ENCODE measurements at regions not wholly inside any gene's neighbourhood (a gene's known extent, or its start where the extent isn't known, plus 50 kb on each side); places are given as distances from the start of the nearest gene placed in this dataset.

DNA sequence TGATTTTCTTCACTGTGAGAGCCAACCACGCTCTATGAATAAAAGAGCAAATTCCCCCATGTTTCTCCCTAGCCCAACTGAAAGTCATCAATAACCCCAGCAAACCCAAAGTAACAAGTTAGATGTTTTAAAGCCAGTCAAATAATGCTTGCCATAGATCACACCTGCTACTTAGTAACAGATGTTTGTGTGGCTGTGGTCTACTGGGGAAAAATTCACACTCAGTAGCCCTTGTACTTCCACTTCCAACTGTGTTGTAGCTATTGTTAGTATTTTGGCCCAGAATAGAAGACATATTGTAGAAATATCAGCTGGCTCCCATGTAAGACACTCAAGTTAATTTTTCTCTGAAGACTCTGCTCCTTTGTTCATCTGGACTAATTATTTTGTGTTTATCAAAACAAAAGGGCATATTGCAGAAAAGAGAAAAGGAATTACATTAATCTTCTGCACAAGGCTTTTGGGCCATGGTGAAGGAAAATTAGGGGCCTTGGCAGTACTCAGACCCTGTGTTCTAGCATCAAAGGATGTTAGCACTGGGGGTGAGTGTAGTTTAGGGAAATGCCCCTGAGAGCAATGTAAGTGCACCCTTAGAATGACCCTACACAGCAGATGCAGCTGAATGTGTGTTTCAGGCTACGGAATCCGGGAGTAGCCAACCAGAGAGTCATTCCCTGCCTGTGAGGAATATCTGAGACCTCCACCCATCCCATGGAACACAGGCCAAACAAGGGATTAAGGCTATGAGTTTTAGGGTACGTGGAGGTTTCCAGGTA, 521.9 kb downstream of the EPHA4 start:
- H3K4me1 ChIP-seq (ENCODE audit: insufficient read depth, low read length): no peaks in the 10 kb centered on the region
- Mint-ChIP-seq H3K27me3 (ENCODE audit: low read depth) (no peaks in the 10 kb centered on the region), H3K36me3 (ENCODE audit: insufficient read depth in 1 of 3, low read depth in 3 of 3) (no peaks in the 10 kb centered on the region), H3K9me3 (no peaks in the 10 kb centered on the region), H3K27ac (no peak overlapping the region), H3K4me1 (no peaks in the 10 kb centered on the region), H3K4me3 (no peak overlapping the region)
- no peak overlapping the region for H2BK120ac ChIP-seq (ENCODE audit: low read depth, low read length, poor library complexity, severe bottlenecking)
- no CpG with 5 or more reads among the region's 4 CpGs for WGBS (ENCODE audit: extremely low coverage, insufficient read length, low lambda C conversion rate)
- no peaks in the 10 kb centered on the region for H4K20me1 ChIP-seq (ENCODE audit: control insufficient read depth, insufficient read depth, insufficient read length)
- no peak overlapping the region for H4K8ac ChIP-seq (replicated peaks; ENCODE audit: insufficient read length, low read depth, low read length)
- H2AFZ ChIP-seq (ENCODE audit: low read length): no peak overlapping the region
- H3K9ac ChIP-seq (ENCODE audit: extremely low read depth, insufficient read length, low read length): no peak overlapping the region
- no peaks in the 10 kb centered on the region for H3K9me3 ChIP-seq (ENCODE audit: control insufficient read depth, low read depth, low read length)
- H3K23ac ChIP-seq (ENCODE audit: insufficient read length, low read depth, low read length): no peak overlapping the region
- no peak overlapping the region for H2BK12ac ChIP-seq (ENCODE audit: insufficient read length, low read depth, low read length)
- no peak overlapping the region for H3K27ac ChIP-seq (ENCODE audit: insufficient read length, low read depth, low read length)
- no peak overlapping the region for H3K18ac ChIP-seq (ENCODE audit: insufficient read length, low read depth, low read length)
- H3K56ac ChIP-seq (ENCODE audit: insufficient read length, low read depth, low read length): no peak overlapping the region
- no peaks in the 10 kb centered on the region for H3K23me2 ChIP-seq (ENCODE audit: insufficient read length, low read depth, low read length, poor library complexity, severe bottlenecking)
- H2BK5ac ChIP-seq (ENCODE audit: insufficient read length, low read length): no peak overlapping the region
- TF ChIP-seq, protein P1, sequence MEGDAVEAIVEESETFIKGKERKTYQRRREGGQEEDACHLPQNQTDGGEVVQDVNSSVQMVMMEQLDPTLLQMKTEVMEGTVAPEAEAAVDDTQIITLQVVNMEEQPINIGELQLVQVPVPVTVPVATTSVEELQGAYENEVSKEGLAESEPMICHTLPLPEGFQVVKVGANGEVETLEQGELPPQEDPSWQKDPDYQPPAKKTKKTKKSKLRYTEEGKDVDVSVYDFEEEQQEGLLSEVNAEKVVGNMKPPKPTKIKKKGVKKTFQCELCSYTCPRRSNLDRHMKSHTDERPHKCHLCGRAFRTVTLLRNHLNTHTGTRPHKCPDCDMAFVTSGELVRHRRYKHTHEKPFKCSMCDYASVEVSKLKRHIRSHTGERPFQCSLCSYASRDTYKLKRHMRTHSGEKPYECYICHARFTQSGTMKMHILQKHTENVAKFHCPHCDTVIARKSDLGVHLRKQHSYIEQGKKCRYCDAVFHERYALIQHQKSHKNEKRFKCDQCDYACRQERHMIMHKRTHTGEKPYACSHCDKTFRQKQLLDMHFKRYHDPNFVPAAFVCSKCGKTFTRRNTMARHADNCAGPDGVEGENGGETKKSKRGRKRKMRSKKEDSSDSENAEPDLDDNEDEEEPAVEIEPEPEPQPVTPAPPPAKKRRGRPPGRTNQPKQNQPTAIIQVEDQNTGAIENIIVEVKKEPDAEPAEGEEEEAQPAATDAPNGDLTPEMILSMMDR (conservative IDR thresholded peaks at IDR 0.05): no peak
- no peak for DNase-seq
- H3K27me3 ChIP-seq (ENCODE audit: insufficient read depth, low read length): no peaks in the 10 kb centered on the region
- H2AK5ac ChIP-seq (ENCODE audit: insufficient read length, low read length): no peak overlapping the region
- no peak overlapping the region for H2BK15ac ChIP-seq (ENCODE audit: low read depth, low read length)
- no peak overlapping the region for H2BK20ac ChIP-seq (ENCODE audit: low read depth, low read length, poor library complexity, severe bottlenecking)
- no peak overlapping the region for H3K14ac ChIP-seq (ENCODE audit: insufficient read depth, low read length)
- H4K91ac ChIP-seq (ENCODE audit: insufficient read length, low read depth, low read length): no peak overlapping the region
- no peak overlapping the region for H3K4me2 ChIP-seq (ENCODE audit: insufficient read depth, insufficient read length, low read length)
- H3K4ac ChIP-seq (ENCODE audit: low read depth, low read length): no peak overlapping the region
- H3K79me2 ChIP-seq (ENCODE audit: insufficient read depth, low read length): no peaks in the 10 kb centered on the region
- H3T11ph ChIP-seq (ENCODE audit: low read length): no peak overlapping the region
- H3K79me1 ChIP-seq (ENCODE audit: insufficient read depth, low read depth, low read length, poor library complexity, severe bottlenecking): no peaks in the 10 kb centered on the region
- no peak overlapping the region for H4K5ac ChIP-seq (ENCODE audit: insufficient read length, low read depth, low read length)
